ENCODE measurements at regions not wholly inside any gene's neighbourhood (a gene's known extent, or its start where the extent isn't known, plus 50 kb on each side); places are given as distances from the start of the nearest gene placed in this dataset.

GRCh38 chr1:191963781-191964455, 194.3 kb upstream of the RGS18 start:
- no peak for TF ChIP-seq PPARA (CRISPR knock-in tag; IDR thresholded peaks at IDR 0.05; ENCODE audit: borderline replicate concordance)
- TF ChIP-seq ESRRG (CRISPR knock-in tag; IDR thresholded peaks at IDR 0.05), result no peak
- TF ChIP-seq PATZ1 (CRISPR knock-in tag; IDR thresholded peaks at IDR 0.05; ENCODE audit: borderline replicate concordance), result no peak
- TF ChIP-seq OSR1 (CRISPR knock-in tag; IDR thresholded peaks at IDR 0.05), result no peak

Measured in SK-N-SH treated with all-trans-retinoic acid at 6 μM for 48 hours (cell line).